MM.1S (cell line): ENCODE measurements at regions not wholly inside any gene's neighbourhood (a gene's known extent, or its start where the extent isn't known, plus 50 kb on each side); places are given as distances from the start of the nearest gene placed in this dataset.

Experiments used
- EZH2 ChIP-seq: fragments of 300-600 bp; sonication (generic); optimal IDR thresholded peaks from 2 replicates; pipeline ENCODE3; 2017; ENCODE audit warnings: low read depth, mild to moderate bottlenecking, antibody characterized with exemption, low read length, mixed read lengths
- EZH2phosphoT487 ChIP-seq: fragments of 300-600 bp; sonication (generic); IDR thresholded peaks from 2 replicates; pipeline ENCODE4 v1.6.1; 2018; ENCODE audit warnings: antibody characterized with exemption, low read length
- TF ChIP-seq, protein P1 (sequence below): fragments of 300-600 bp; sonication (generic); IDR thresholded peaks from 2 replicates; pipeline ENCODE4 v1.5.1; 2016; ENCODE audit warnings: antibody characterized with exemption, low read length, mixed read lengths

DNA sequence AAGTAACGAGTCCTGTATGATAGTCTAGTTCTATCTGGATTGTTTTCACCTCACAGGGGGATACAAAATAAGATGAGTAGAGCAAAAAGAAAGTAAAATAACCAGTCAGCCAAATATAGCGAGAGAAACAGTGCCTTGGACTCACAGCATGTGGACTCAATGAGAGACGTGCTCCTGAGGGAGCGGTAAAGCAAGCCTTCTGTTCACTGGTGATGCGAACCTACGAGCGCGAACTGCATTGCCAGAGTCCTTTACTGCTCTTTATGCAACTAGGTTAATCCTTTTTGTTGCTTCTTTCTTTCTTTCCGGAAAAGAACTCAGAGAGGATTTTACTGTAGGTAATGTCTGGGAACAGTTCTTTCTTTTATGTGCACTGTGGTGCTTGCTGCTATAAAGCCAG lies 132.7 kb downstream of the ANXA1 start:
- TF ChIP-seq, protein P1, sequence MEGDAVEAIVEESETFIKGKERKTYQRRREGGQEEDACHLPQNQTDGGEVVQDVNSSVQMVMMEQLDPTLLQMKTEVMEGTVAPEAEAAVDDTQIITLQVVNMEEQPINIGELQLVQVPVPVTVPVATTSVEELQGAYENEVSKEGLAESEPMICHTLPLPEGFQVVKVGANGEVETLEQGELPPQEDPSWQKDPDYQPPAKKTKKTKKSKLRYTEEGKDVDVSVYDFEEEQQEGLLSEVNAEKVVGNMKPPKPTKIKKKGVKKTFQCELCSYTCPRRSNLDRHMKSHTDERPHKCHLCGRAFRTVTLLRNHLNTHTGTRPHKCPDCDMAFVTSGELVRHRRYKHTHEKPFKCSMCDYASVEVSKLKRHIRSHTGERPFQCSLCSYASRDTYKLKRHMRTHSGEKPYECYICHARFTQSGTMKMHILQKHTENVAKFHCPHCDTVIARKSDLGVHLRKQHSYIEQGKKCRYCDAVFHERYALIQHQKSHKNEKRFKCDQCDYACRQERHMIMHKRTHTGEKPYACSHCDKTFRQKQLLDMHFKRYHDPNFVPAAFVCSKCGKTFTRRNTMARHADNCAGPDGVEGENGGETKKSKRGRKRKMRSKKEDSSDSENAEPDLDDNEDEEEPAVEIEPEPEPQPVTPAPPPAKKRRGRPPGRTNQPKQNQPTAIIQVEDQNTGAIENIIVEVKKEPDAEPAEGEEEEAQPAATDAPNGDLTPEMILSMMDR: no peak
- TF ChIP-seq EZH2 (no peak), EZH2phosphoT487 (no peak)
